HG03108 (cell line): ENCODE measurements at regions not wholly inside any gene's neighbourhood (a gene's known extent, or its start where the extent isn't known, plus 50 kb on each side); places are given as distances from the start of the nearest gene placed in this dataset.
"Not testable (repeated sequence)": the region's sequence is repeated elsewhere in the genome, so short reads cannot be mapped to it uniquely, and the experiment has no call there.

Experiments
- ATAC-seq: cut with Tn5 transposase; IDR thresholded peaks from one replicate; pipeline ENCODE4 v1.9.1; 2021; ENCODE audit warnings: moderate library complexity; ENCODE audit not compliant: unreplicated experiment

DNA sequence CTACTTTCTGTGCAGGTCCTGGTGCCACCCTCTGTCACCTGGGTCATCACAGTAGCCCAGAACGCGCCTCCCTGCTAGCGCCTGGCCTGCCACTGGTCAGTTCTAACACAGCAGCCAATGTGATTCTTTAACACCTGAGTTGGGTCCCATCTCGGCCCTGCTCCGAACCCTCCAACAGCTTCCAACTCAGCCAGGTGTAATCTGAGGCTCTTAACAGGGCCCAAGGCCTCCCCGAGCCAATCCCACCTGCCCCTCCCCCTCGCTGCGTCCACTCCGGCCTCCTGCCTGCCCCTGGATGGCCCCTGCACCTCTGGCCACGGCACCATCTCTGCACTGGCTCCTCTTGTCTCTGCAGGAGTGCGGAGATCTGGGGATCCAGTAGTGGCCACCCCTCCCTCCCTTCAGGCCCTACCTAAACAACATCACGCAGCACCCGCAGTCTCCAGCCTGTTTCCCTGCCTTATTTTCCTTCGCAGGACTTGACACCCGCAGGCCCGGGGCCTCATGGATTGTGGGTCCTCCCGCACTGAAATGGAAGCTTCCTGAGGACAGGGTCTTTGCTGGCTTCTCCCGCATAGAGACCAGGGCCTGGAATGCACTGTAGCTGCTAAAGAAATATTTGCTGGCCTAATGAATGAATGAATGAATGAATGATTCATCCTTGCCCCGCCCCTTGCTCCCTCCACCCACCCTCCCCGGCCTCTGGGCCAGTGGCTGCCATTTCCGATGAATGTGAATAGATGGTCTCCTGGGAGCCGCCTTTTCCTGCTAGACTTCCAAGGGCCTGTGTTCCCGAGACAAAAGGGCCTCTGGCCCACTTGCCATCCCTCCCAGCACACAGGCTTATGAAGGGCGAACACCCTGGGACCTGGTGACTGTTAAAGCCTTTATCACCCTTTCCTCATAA is 174.8 kb upstream of the FOXF1 start:
- no peak for ATAC-seq

- ATAC-seq = no peak
Measured at GRCh38 chr16:86337138-86337537, 173.2 kb upstream of the FOXF1 start.

- no peak for ATAC-seq
Measured at GRCh38 chr16:86337581-86338402, 172.5 kb upstream of the FOXF1 start.

DNA sequence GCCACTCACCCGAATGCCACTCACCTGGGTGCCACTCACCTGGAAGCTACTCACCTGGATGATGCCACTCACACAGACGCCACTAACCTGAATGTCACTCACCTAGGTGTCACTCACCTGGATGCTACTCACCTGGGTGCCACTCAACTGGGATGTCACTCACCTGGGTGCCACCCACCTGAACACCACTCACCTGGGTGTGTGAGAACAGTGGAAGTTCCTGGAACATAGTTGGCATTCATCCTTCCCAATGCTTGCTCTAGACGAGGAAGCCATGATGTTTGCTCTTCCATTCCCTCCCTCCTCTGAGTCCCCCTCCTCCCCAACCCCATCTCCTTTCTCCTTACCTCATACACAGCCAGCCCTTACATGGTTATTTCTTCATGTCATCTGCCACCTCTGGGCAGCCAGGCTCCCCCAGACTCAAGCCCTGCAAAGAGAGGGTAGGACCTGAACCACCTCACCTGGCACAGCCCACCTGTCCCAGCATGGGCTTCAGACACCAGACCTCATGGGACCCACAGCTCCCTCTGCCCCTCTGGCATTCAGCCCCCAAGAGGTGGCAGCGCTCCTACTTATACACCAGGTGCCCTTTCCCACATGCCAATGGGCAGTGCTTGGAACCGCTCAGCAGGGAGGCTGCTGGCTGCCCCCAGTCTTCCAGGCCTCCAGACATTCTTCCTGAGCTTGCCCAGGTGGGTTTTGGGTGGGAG is 171.8 kb upstream of the FOXF1 start:
- ATAC-seq = no peak

DNA sequence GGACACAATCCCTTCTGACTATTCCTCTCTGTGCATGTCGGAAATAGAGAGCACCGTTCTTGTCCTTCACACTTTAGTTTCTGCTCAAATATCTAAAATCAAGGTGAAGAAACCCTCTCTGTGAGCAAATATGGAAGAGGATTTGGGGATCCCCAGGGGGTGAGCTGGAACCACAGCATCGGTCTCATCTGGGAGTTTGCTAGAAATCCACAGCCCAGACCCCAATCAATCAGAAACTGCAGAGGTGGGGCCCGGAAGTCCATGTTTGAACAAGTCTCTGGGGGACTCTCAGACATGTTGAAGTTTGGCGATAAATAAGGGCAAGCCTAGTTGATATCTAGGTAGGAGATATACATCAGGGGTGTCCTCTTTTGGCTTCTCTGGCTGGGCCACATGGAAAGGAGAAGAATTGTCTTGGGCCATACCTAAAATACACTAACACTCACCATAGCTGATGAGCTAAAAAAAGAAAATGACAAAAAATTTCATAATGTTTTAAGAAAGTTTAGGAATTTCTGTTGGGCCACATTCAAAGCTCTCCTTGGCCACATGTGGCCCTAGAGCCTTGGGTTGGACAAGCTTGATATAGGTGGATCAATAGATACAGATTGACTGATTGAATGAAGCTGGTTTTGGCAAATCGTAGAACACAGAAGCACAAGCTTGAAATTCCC is 168.0 kb upstream of the FOXF1 start:
- ATAC-seq = no peak

GRCh38 chr16:86343027-86343795 is 167.1 kb upstream of the FOXF1 start:
- ATAC-seq = no peak

GRCh38 chr16:86343796-86344585 is 166.3 kb upstream of the FOXF1 start:
- no peak for ATAC-seq

DNA sequence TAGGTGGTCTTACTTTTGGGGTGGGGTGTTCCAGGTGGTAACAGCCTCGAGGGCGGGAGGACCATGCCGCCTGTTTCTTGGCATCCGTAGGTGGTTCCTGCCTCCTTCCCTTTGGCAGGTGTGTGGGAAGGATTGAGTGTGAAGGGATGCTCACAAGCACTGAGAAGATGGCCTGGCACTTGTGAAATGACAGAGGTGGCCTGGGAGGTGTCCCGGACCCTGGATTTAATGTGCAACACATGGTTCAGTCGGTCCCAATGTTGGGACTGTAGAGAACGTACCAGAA is 165.8 kb upstream of the FOXF1 start:
- no peak for ATAC-seq

DNA sequence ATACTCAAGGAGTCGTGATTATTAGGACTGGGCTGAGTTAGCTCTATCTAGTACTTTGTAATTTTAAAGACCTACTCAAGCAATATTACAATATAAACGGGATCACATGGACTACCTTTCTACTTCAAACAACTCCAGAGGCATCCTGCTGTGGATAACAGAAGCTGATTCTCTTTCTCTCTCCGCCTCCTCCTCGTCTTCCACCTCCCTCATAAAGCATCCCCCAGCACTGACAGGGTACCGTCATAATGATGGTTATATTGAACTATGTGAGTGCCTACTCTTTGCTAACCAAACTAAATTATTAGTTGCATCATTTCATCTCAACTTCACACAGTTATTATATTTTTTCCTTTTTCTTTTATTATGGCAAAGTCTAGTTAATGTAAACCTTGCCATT is 165.4 kb upstream of the FOXF1 start:
- no peak for ATAC-seq

GRCh38 chr16:86345516-86345915 is 164.8 kb upstream of the FOXF1 start:
- ATAC-seq = no peak

DNA sequence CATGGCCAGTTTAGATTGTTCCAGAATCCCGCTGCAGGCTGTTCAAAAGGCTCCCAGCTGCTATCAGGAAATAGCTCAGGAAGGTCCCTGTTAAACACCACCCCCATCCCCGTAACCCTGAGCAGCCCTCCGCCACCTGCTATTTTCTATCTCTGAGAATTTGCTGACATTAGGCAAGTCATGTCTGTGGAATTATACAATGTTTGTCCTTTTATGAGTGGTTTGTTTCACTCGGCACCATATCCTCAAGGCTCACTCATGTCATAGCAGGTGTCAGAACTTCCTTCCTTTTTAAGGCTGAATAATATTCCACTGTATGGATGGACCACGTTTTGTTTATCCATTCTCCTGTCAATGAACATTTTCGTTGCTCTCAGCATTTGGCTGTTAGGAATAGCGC is 164.3 kb upstream of the FOXF1 start:
- ATAC-seq = no peak

GRCh38 chr16:86347090-86347489 is 163.2 kb upstream of the FOXF1 start:
- ATAC-seq = no peak

DNA sequence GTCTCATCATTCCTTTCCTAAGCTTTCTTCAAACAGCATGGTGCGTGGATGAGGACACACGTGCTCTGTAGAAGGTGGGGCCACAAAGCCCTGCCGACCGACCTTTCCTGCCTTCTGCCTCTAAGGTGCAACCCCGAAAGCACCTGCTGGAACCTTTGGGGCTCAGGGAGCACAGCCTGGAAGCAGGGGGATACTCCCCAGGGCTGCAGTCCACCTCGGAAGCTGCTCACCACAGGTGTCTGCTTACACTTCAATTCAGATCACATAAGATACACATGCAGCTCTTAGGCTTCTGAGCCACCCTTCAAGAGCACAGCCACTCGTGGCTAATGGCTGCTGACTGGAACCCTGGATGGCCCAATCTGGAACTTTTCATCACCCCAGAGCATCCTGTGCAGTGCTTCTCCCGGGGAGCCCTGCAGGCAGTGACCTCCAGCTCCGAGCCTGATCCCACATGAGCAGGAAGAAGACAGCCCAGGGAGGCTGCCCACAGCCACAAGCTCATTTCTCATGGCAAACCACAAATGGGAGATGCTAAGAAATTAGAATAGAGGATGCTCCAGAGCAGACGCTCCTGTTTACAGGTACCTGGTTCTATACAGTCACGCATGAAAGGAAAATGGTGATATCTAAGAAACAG is 162.3 kb upstream of the FOXF1 start:
- ATAC-seq = no peak

- ATAC-seq = no peak
Measured at GRCh38 chr16:86349338-86349900, 160.9 kb upstream of the FOXF1 start.

DNA sequence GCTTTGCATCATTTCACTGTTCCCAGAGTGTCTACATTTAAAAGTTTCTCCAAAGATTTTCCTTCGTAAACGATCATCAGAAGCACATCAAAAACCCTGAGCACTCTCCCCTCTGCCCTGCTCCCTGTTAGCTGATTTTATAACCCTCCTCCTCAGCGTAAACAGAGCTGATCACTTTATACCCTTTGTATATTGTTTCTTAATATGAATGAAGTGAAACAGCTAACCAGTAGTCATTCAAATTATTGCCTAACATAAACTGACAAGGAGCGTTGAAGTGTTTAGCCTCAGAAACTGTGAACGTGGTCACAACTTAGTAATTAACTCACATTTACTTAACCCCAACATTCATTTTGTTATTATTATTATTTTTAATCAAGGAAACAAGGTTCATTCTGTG is 160.0 kb upstream of the FOXF1 start:
- ATAC-seq = no peak

DNA sequence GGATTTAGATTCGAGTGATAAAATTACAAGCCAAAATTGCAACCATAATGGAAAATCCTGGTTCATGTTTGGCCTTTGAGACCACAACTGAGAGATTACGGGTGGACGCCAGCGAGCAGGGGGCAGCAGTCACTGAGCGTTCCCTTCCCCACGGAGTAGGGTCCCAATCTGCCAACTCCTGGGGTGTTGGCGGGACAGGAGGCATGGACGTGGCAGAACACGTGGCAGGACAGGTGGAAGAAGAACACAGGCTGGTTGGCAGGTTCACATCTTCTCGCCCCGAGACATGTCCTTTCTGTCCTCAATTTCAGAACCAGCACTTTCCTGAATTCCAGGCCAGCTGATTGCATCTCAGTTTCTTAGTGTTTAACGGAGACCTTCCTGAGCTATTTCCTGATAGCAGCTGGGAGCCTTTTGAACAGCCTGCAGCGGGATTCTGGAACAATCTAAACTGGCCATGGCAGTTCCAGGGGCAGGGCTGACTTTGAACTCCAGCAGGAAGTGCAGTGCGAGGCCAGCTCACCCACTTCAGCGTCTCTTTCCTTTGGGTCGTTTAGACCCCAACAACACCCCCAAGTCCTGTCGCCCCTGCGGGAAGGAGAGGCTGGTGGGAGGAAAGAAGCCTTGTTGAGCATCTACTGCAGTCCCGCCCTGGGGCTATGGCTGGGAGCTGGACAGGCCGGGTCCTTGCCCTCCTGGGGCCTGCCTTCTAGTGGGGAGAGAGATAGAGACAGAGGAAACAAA is 159.1 kb upstream of the FOXF1 start:
- no peak for ATAC-seq

- ATAC-seq = not testable (repeated sequence)
Measured at GRCh38 chr16:86351785-86352139, 158.6 kb upstream of the FOXF1 start.

GRCh38 chr16:86353148-86353547 is 157.2 kb upstream of the FOXF1 start:
- no peak for ATAC-seq
